ENCODE measurements at regions not wholly inside any gene's neighbourhood (a gene's known extent, or its start where the extent isn't known, plus 50 kb on each side); places are given as distances from the start of the nearest gene placed in this dataset.

DNA sequence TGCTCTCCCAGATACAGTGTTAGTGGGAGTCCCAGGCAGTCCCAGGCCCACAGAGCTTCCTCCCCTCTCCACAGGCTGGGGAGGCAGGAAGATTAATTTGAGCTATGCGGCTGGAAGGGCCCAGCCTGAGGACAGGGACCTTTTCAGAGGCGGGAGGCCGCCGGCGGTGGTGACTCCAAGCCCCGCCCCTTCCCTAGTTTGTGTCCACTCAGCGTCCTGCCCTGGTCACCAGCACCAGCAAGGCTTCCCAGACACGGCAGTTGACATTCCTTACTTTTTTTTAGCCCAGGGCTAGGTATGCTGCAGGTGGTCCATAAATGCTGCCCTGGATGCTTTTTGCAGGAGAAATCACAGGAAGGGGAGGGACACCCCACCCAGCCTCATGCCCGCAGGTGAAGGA is 67.7 kb upstream of the LRPAP1 start (continued):
- TF ChIP-seq, protein P1, sequence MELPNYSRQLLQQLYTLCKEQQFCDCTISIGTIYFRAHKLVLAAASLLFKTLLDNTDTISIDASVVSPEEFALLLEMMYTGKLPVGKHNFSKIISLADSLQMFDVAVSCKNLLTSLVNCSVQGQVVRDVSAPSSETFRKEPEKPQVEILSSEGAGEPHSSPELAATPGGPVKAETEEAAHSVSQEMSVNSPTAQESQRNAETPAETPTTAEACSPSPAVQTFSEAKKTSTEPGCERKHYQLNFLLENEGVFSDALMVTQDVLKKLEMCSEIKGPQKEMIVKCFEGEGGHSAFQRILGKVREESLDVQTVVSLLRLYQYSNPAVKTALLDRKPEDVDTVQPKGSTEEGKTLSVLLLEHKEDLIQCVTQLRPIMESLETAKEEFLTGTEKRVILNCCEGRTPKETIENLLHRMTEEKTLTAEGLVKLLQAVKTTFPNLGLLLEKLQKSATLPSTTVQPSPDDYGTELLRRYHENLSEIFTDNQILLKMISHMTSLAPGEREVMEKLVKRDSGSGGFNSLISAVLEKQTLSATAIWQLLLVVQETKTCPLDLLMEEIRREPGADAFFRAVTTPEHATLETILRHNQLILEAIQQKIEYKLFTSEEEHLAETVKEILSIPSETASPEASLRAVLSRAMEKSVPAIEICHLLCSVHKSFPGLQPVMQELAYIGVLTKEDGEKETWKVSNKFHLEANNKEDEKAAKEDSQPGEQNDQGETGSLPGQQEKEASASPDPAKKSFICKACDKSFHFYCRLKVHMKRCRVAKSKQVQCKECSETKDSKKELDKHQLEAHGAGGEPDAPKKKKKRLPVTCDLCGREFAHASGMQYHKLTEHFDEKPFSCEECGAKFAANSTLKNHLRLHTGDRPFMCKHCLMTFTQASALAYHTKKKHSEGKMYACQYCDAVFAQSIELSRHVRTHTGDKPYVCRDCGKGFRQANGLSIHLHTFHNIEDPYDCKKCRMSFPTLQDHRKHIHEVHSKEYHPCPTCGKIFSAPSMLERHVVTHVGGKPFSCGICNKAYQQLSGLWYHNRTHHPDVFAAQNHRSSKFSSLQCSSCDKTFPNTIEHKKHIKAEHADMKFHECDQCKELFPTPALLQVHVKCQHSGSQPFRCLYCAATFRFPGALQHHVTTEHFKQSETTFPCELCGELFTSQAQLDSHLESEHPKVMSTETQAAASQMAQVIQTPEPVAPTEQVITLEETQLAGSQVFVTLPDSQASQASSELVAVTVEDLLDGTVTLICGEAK (IDR thresholded peaks at IDR 0.05), result no peak
- TF ChIP-seq, protein P1 (CRISPR knock-in tag; IDR thresholded peaks at IDR 0.05), result no peak
- TF ChIP-seq, protein P2, sequence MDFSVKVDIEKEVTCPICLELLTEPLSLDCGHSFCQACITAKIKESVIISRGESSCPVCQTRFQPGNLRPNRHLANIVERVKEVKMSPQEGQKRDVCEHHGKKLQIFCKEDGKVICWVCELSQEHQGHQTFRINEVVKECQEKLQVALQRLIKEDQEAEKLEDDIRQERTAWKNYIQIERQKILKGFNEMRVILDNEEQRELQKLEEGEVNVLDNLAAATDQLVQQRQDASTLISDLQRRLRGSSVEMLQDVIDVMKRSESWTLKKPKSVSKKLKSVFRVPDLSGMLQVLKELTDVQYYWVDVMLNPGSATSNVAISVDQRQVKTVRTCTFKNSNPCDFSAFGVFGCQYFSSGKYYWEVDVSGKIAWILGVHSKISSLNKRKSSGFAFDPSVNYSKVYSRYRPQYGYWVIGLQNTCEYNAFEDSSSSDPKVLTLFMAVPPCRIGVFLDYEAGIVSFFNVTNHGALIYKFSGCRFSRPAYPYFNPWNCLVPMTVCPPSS (IDR thresholded peaks at IDR 0.05), result no peak
- TF ChIP-seq, protein P3, sequence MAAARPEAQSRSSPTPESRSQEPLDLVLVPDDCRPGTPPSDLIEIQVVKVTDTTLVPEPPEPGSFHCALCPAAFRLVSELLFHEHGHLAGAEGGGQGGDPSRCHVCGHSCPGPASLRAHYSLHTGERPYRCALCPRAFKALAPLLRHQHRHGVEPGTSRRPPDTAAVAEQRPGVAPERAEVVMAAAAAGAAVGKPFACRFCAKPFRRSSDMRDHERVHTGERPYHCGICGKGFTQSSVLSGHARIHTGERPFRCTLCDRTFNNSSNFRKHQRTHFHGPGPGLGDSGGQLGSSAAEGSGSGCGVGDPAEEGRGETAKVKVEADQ (CRISPR knock-in tag; IDR thresholded peaks at IDR 0.05; ENCODE audit: borderline replicate concordance), result no peak
- TF ChIP-seq ZC3H4 (CRISPR knock-in tag; IDR thresholded peaks at IDR 0.05; ENCODE audit: borderline replicate concordance), result no peak
- TF ChIP-seq, protein P4, sequence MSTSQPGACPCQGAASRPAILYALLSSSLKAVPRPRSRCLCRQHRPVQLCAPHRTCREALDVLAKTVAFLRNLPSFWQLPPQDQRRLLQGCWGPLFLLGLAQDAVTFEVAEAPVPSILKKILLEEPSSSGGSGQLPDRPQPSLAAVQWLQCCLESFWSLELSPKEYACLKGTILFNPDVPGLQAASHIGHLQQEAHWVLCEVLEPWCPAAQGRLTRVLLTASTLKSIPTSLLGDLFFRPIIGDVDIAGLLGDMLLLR (CRISPR knock-in tag; IDR thresholded peaks at IDR 0.05), result no peak
- no peak for TF ChIP-seq HNRNPUL1 (IDR thresholded peaks at IDR 0.05; ENCODE audit: low read depth, low read length)
- TF ChIP-seq, protein P5, sequence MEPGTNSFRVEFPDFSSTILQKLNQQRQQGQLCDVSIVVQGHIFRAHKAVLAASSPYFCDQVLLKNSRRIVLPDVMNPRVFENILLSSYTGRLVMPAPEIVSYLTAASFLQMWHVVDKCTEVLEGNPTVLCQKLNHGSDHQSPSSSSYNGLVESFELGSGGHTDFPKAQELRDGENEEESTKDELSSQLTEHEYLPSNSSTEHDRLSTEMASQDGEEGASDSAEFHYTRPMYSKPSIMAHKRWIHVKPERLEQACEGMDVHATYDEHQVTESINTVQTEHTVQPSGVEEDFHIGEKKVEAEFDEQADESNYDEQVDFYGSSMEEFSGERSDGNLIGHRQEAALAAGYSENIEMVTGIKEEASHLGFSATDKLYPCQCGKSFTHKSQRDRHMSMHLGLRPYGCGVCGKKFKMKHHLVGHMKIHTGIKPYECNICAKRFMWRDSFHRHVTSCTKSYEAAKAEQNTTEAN (CRISPR knock-in tag; conservative IDR thresholded peaks at IDR 0.05), result no peak
- TF ChIP-seq ZNF781 (CRISPR knock-in tag; IDR thresholded peaks at IDR 0.05; ENCODE audit: borderline replicate concordance, not compliant biosample characterization), result no peak
- TF ChIP-seq PTBP1 (IDR thresholded peaks at IDR 0.05; ENCODE audit: low read depth, low read length, poor library complexity, severe bottlenecking), result no peak
- TF ChIP-seq ZNF562 (CRISPR knock-in tag; IDR thresholded peaks at IDR 0.05; ENCODE audit: borderline replicate concordance), result no peak
